ENCODE measurements at regions not wholly inside any gene's neighbourhood (a gene's known extent, or its start where the extent isn't known, plus 50 kb on each side); places are given as distances from the start of the nearest gene placed in this dataset.

- Histone ChIP-seq H3K4me3 (ENCODE audit: low read length in 2 of 2) (no peak overlapping the region), H3K4me1 (ENCODE audit: control insufficient read depth in 2 of 2, insufficient read depth in 1 of 2, low read depth in 1 of 2, low read length in 2 of 2) (peaks cover 0 to 6% of the 10 kb centered on the region in 2 donors), H3K79me1 (ENCODE audit: low read depth, low read length) (no peaks in the 10 kb centered on the region), H3K9me3 (replicated peaks in 1 of 2; ENCODE audit: control insufficient read depth in 2 of 2, insufficient read depth in 1 of 2, low read depth in 1 of 2, low read length in 2 of 2) (no peaks in the 10 kb centered on the region), H3K9ac (ENCODE audit: low read depth, low read length, poor library complexity) (no peak overlapping the region), H2AK5ac (ENCODE audit: low read depth, low read length) (no peak overlapping the region), H3K27me3 (ENCODE audit: control insufficient read depth in 3 of 3, insufficient read depth in 3 of 3, low read depth in 1 of 3, low read length in 3 of 3) (no peaks in the 10 kb centered on the region), H3K18ac (ENCODE audit: low read length) (no peak overlapping the region), H2BK120ac (ENCODE audit: low read depth, low read length) (no peak overlapping the region), H3K4me2 (ENCODE audit: insufficient read depth, low read length, poor library complexity, severe bottlenecking) (no peak overlapping the region), H3K14ac (ENCODE audit: low read length) (no peak overlapping the region), H2BK5ac (ENCODE audit: low read length) (no peak overlapping the region), H3K27ac (replicated peaks; ENCODE audit: low read length) (no peak overlapping the region), H3K23ac (ENCODE audit: low read depth, low read length, poor library complexity) (no peak overlapping the region), H2BK12ac (ENCODE audit: low read length) (no peak overlapping the region), H4K91ac (ENCODE audit: low read depth, low read length, poor library complexity) (no peak overlapping the region), H3K4ac (ENCODE audit: low read length) (no peak overlapping the region), H3K36me3 (replicated peaks in 1 of 2; ENCODE audit: control insufficient read depth in 2 of 2, insufficient read depth in 2 of 2, low read length in 2 of 2) (no peaks in the 10 kb centered on the region), H2AFZ (ENCODE audit: low read length) (no peak overlapping the region), H2BK15ac (ENCODE audit: low read length) (no peak overlapping the region), H4K8ac (ENCODE audit: low read depth, low read length) (no peak overlapping the region)
- no peak for DNase-seq (ENCODE audit: low spot score)
These were observed 355.2 kb upstream of the AZI2 start for GRCh38 chr3:28703843-28704242.

GRCh38 chr3:28711293-28711692 lies 362.7 kb upstream of the AZI2 start:
- Histone ChIP-seq H3K4me3 (ENCODE audit: low read length in 2 of 2) (no peak overlapping the region), H2BK120ac (ENCODE audit: low read depth, low read length) (no peak overlapping the region), H3K4ac (ENCODE audit: low read length) (no peak overlapping the region), H2AK5ac (ENCODE audit: low read depth, low read length) (no peak overlapping the region), H3K27ac (replicated peaks; ENCODE audit: low read length) (no peak overlapping the region), H3K9ac (ENCODE audit: low read depth, low read length, poor library complexity) (no peak overlapping the region), H3K4me2 (ENCODE audit: insufficient read depth, low read length, poor library complexity, severe bottlenecking) (no peak overlapping the region), H3K18ac (ENCODE audit: low read length) (no peak overlapping the region), H2BK15ac (ENCODE audit: low read length) (no peak overlapping the region), H3K4me1 (ENCODE audit: control insufficient read depth in 2 of 2, insufficient read depth in 1 of 2, low read depth in 1 of 2, low read length in 2 of 2) (peaks cover 0 to 3% of the 10 kb centered on the region in 2 donors), H2AFZ (ENCODE audit: low read length) (no peak overlapping the region), H3K23ac (ENCODE audit: low read depth, low read length, poor library complexity) (no peak overlapping the region), H4K8ac (ENCODE audit: low read depth, low read length) (no peak overlapping the region), H3K9me3 (replicated peaks in 1 of 2; ENCODE audit: control insufficient read depth in 2 of 2, insufficient read depth in 1 of 2, low read depth in 1 of 2, low read length in 2 of 2) (no peaks in the 10 kb centered on the region), H3K14ac (ENCODE audit: low read length) (no peak overlapping the region), H2BK5ac (ENCODE audit: low read length) (no peak overlapping the region), H3K36me3 (replicated peaks in 1 of 2; ENCODE audit: control insufficient read depth in 2 of 2, insufficient read depth in 2 of 2, low read length in 2 of 2) (no peaks in the 10 kb centered on the region), H3K79me1 (ENCODE audit: low read depth, low read length) (no peaks in the 10 kb centered on the region), H2BK12ac (ENCODE audit: low read length) (no peak overlapping the region), H3K27me3 (ENCODE audit: control insufficient read depth in 3 of 3, insufficient read depth in 3 of 3, low read depth in 1 of 3, low read length in 3 of 3) (no peaks in the 10 kb centered on the region), H4K91ac (ENCODE audit: low read depth, low read length, poor library complexity) (no peak overlapping the region)
- no peak for DNase-seq (ENCODE audit: low spot score)
- no CpG with 5 or more reads among the region's 2 CpGs for WGBS, 2 donors (ENCODE audit: extremely low coverage in 2 of 2, insufficient read length in 2 of 2, insufficient replicate concordance in 1 of 2)

GRCh38 chr3:28716939-28717338 lies 368.3 kb upstream of the AZI2 start:
- Histone ChIP-seq H2BK120ac (ENCODE audit: low read depth, low read length) (no peak overlapping the region), H2AFZ (ENCODE audit: low read length) (no peak overlapping the region), H3K4me1 (ENCODE audit: control insufficient read depth in 2 of 2, insufficient read depth in 1 of 2, low read depth in 1 of 2, low read length in 2 of 2) (no peaks in the 10 kb centered on the region), H3K9me3 (replicated peaks in 1 of 2; ENCODE audit: control insufficient read depth in 2 of 2, insufficient read depth in 1 of 2, low read depth in 1 of 2, low read length in 2 of 2) (no peaks in the 10 kb centered on the region), H2BK5ac (ENCODE audit: low read length) (no peak overlapping the region), H3K18ac (ENCODE audit: low read length) (no peak overlapping the region), H2BK15ac (ENCODE audit: low read length) (no peak overlapping the region), H3K4me3 (ENCODE audit: low read length in 2 of 2) (no peak overlapping the region), H4K8ac (ENCODE audit: low read depth, low read length) (no peak overlapping the region), H3K14ac (ENCODE audit: low read length) (no peak overlapping the region), H2AK5ac (ENCODE audit: low read depth, low read length) (no peak overlapping the region), H3K36me3 (replicated peaks in 1 of 2; ENCODE audit: control insufficient read depth in 2 of 2, insufficient read depth in 2 of 2, low read length in 2 of 2) (no peaks in the 10 kb centered on the region), H3K23ac (ENCODE audit: low read depth, low read length, poor library complexity) (no peak overlapping the region), H3K4ac (ENCODE audit: low read length) (no peak overlapping the region), H3K9ac (ENCODE audit: low read depth, low read length, poor library complexity) (no peak overlapping the region), H3K4me2 (ENCODE audit: insufficient read depth, low read length, poor library complexity, severe bottlenecking) (no peak overlapping the region), H2BK12ac (ENCODE audit: low read length) (no peak overlapping the region), H3K27me3 (ENCODE audit: control insufficient read depth in 3 of 3, insufficient read depth in 3 of 3, low read depth in 1 of 3, low read length in 3 of 3) (no peaks in the 10 kb centered on the region), H3K27ac (replicated peaks; ENCODE audit: low read length) (no peak overlapping the region), H4K91ac (ENCODE audit: low read depth, low read length, poor library complexity) (no peak overlapping the region), H3K79me1 (ENCODE audit: low read depth, low read length) (no peaks in the 10 kb centered on the region)
- WGBS, 2 donors (ENCODE audit: extremely low coverage in 2 of 2, insufficient read length in 2 of 2, insufficient replicate concordance in 1 of 2), result no CpG with 5 or more reads among the region's 4 CpGs
- no peak for DNase-seq (ENCODE audit: low spot score)

GRCh38 chr3:28718074-28718849 lies 369.6 kb upstream of the AZI2 start:
- no peaks in the 10 kb centered on the region for H3K36me3 ChIP-seq (replicated peaks in 1 of 2; ENCODE audit: control insufficient read depth in 2 of 2, insufficient read depth in 2 of 2, low read length in 2 of 2)

More at GRCh38 chr3:28718074-28718849, 369.6 kb upstream of the AZI2 start:
- H2BK12ac ChIP-seq (ENCODE audit: low read length), result no peak overlapping the region
- no peak overlapping the region for H3K9ac ChIP-seq (ENCODE audit: low read depth, low read length, poor library complexity)
- no peak overlapping the region for H2BK15ac ChIP-seq (ENCODE audit: low read length)
- H4K91ac ChIP-seq (ENCODE audit: low read depth, low read length, poor library complexity), result no peak overlapping the region
- no peak for DNase-seq (ENCODE audit: low spot score)
- no peak overlapping the region for H3K4me3 ChIP-seq (ENCODE audit: low read length in 2 of 2)
- H2BK120ac ChIP-seq (ENCODE audit: low read depth, low read length), result no peak overlapping the region
- no peaks in the 10 kb centered on the region for H3K79me1 ChIP-seq (ENCODE audit: low read depth, low read length)
- no peak overlapping the region for H3K27ac ChIP-seq (replicated peaks; ENCODE audit: low read length)
- no peak overlapping the region for H3K14ac ChIP-seq (ENCODE audit: low read length)
- no peak overlapping the region for H3K23ac ChIP-seq (ENCODE audit: low read depth, low read length, poor library complexity)
- H3K18ac ChIP-seq (ENCODE audit: low read length), result no peak overlapping the region
- H3K4me1 ChIP-seq (ENCODE audit: control insufficient read depth in 2 of 2, insufficient read depth in 1 of 2, low read depth in 1 of 2, low read length in 2 of 2), result no peaks in the 10 kb centered on the region
- no peak overlapping the region for H3K4me2 ChIP-seq (ENCODE audit: insufficient read depth, low read length, poor library complexity, severe bottlenecking)
- no peak overlapping the region for H4K8ac ChIP-seq (ENCODE audit: low read depth, low read length)
- no CpG with 5 or more reads among the region's 4 CpGs for WGBS, 2 donors (ENCODE audit: extremely low coverage in 2 of 2, insufficient read length in 2 of 2, insufficient replicate concordance in 1 of 2)
- no peak overlapping the region for H2BK5ac ChIP-seq (ENCODE audit: low read length)
- H2AK5ac ChIP-seq (ENCODE audit: low read depth, low read length), result no peak overlapping the region
- no peak overlapping the region for H3K4ac ChIP-seq (ENCODE audit: low read length)
- no peaks in the 10 kb centered on the region for H3K9me3 ChIP-seq (replicated peaks in 1 of 2; ENCODE audit: control insufficient read depth in 2 of 2, insufficient read depth in 1 of 2, low read depth in 1 of 2, low read length in 2 of 2)
- H3K27me3 ChIP-seq (ENCODE audit: control insufficient read depth in 3 of 3, insufficient read depth in 3 of 3, low read depth in 1 of 3, low read length in 3 of 3), result no peaks in the 10 kb centered on the region
- H2AFZ ChIP-seq (ENCODE audit: low read length), result no peak overlapping the region
